ENCODE measurements at regions not wholly inside any gene's neighbourhood (a gene's known extent, or its start where the extent isn't known, plus 50 kb on each side); places are given as distances from the start of the nearest gene placed in this dataset.

DNA sequence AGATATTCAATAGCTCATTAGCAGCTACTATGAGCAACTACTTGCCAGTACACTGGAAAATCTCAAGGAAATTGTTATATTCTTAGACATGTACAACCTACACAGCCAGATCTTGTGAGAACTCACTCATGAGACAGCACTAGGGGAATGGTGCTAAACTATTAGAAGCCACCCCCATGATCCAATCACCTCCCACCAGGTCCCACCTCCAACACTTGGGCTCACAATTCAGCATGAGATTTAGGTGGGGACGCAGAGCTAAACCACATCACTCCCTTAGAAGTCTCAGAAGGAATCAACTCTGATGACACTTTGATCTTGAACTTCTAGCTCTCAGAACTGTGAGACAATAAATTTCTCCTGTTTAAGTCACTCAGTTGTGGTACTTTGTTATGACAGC is 418.3 kb upstream of the SPHKAP start:
- no peak overlapping the region for H3K4me2 ChIP-seq (replicated peaks; ENCODE audit: extremely low read depth, low read length, poor library complexity, severe bottlenecking)
- no peaks in the 10 kb centered on the region for H3K79me2 ChIP-seq (ENCODE audit: insufficient read depth, low read length)
- no peak overlapping the region for H3K9ac ChIP-seq (ENCODE audit: insufficient read depth, low read length, poor library complexity, severe bottlenecking)
- H4K20me1 ChIP-seq (ENCODE audit: insufficient read depth, low read length), result no peaks in the 10 kb centered on the region
- WGBS (ENCODE audit: insufficient coverage), result no CpG with 5 or more reads among the region's 1 CpG
- no peak overlapping the region for H3K4me3 ChIP-seq (replicated peaks in 1 of 3; ENCODE audit: low read depth in 2 of 3, low read length in 3 of 3)
- no peak overlapping the region for H3K4me3 Mint-ChIP-seq
- H2AFZ ChIP-seq (ENCODE audit: insufficient read depth, low read depth, low read length, poor library complexity, severe bottlenecking), result no peak overlapping the region
- no peaks in the 10 kb centered on the region for H3K4me1 ChIP-seq (ENCODE audit: control insufficient read depth in 1 of 2, insufficient read depth in 2 of 2, low read length in 2 of 2)
- intact Hi-C loops (cut with micrococcal nuclease), result no loop called here
- peaks cover 0 to 4% of the 10 kb centered on the region in 2 donors for H3K9me3 ChIP-seq (replicated peaks in 1 of 2; ENCODE audit: control insufficient read depth in 1 of 2, insufficient read depth in 1 of 2, low read length in 2 of 2)
- no peak overlapping the region for H3K27ac Mint-ChIP-seq
- TF ChIP-seq CTCF (IDR thresholded peaks at IDR 0.05), result no peak
- no peaks in the 10 kb centered on the region for H3K4me1 Mint-ChIP-seq
- no peaks in the 10 kb centered on the region for H3K27me3 ChIP-seq (ENCODE audit: control insufficient read depth in 2 of 2, insufficient read depth in 2 of 2, low read length in 2 of 2)
- H3K36me3 Mint-ChIP-seq, result no peaks in the 10 kb centered on the region
- H3K9me3 Mint-ChIP-seq, result peaks cover 0 to 9% (median 5%) of the 10 kb centered on the region in 7 donors
- H3K27me3 Mint-ChIP-seq (ENCODE audit: low read depth in 3 of 3), result no peaks in the 10 kb centered on the region
- no peak overlapping the region for H3K27ac ChIP-seq (ENCODE audit: low read depth in 1 of 2, low read length in 2 of 2)
- no peak for DNase-seq
- no peaks in the 10 kb centered on the region for H3K36me3 ChIP-seq (replicated peaks in 1 of 2; ENCODE audit: control insufficient read depth in 1 of 2, insufficient read depth in 2 of 2, low read length in 2 of 2)

DNA sequence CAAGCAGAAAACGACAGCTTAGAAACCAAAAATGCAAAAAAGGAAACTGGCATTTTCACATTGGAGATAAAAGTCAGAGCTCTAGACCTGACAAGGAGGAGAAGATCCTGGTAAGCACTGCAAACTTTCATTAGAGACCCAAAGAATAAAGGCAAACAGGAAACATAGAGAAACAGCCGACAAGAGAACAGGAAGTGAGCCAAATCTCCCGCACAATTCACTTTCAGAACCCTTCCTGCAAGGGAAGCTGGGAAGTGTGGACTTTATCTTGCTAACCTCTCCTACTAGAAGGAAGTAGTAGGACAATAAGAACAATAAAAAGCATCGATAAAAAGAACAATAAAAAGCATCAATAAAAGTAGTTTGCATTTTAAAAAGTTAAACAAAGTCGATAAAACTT is 417.8 kb upstream of the SPHKAP start:
- TF ChIP-seq CTCF (IDR thresholded peaks at IDR 0.05), result no peak
- no peaks in the 10 kb centered on the region for H3K79me2 ChIP-seq (ENCODE audit: insufficient read depth, low read length)
- no peaks in the 10 kb centered on the region for H3K4me1 ChIP-seq (ENCODE audit: control insufficient read depth in 1 of 2, insufficient read depth in 2 of 2, low read length in 2 of 2)
- H3K9me3 ChIP-seq (replicated peaks in 1 of 2; ENCODE audit: control insufficient read depth in 1 of 2, insufficient read depth in 1 of 2, low read length in 2 of 2), result peaks cover 0 to 4% of the 10 kb centered on the region in 2 donors
- no peak overlapping the region for H3K4me3 ChIP-seq (replicated peaks in 1 of 3; ENCODE audit: low read depth in 2 of 3, low read length in 3 of 3)
- H3K4me3 Mint-ChIP-seq, result peak overlapping the region in 1 of 2 donors; percentile 1
- intact Hi-C loops (cut with micrococcal nuclease), result no loop called here
- peaks cover 0 to 9% (median 5%) of the 10 kb centered on the region in 7 donors for H3K9me3 Mint-ChIP-seq
- H3K36me3 Mint-ChIP-seq, result no peaks in the 10 kb centered on the region
- H3K27me3 ChIP-seq (ENCODE audit: control insufficient read depth in 2 of 2, insufficient read depth in 2 of 2, low read length in 2 of 2), result no peaks in the 10 kb centered on the region
- no peaks in the 10 kb centered on the region for H3K27me3 Mint-ChIP-seq (ENCODE audit: low read depth in 3 of 3)
- no peak for DNase-seq
- H4K20me1 ChIP-seq (ENCODE audit: insufficient read depth, low read length), result no peaks in the 10 kb centered on the region
- H2AFZ ChIP-seq (ENCODE audit: insufficient read depth, low read depth, low read length, poor library complexity, severe bottlenecking), result no peak overlapping the region
- no peak overlapping the region for H3K9ac ChIP-seq (ENCODE audit: insufficient read depth, low read length, poor library complexity, severe bottlenecking)
- no peaks in the 10 kb centered on the region for H3K4me1 Mint-ChIP-seq
- no CpG with 5 or more reads among the region's 5 CpGs for WGBS (ENCODE audit: insufficient coverage)
- no peak overlapping the region for H3K27ac Mint-ChIP-seq
- no peaks in the 10 kb centered on the region for H3K36me3 ChIP-seq (replicated peaks in 1 of 2; ENCODE audit: control insufficient read depth in 1 of 2, insufficient read depth in 2 of 2, low read length in 2 of 2)
- no peak overlapping the region for H3K4me2 ChIP-seq (replicated peaks; ENCODE audit: extremely low read depth, low read length, poor library complexity, severe bottlenecking)
- no peak overlapping the region for H3K27ac ChIP-seq (ENCODE audit: low read depth in 1 of 2, low read length in 2 of 2)

Data from CD14-positive monocyte (primary cell).